Left renal cortex interstitium (tissue), 4 donors: ENCODE measurements at regions not wholly inside any gene's neighbourhood (a gene's known extent, or its start where the extent isn't known, plus 50 kb on each side); places are given as distances from the start of the nearest gene placed in this dataset.

ENCODE experiments used
- DNase-seq, 4 donors: peaks; one replicate each; pipeline ENCODE4 v3.0.0-alpha.2; 2013; ENCODE audit warnings: low read depth in 4 of 4, low spot score in 2 of 4, missing footprints in 1 of 4

DNA sequence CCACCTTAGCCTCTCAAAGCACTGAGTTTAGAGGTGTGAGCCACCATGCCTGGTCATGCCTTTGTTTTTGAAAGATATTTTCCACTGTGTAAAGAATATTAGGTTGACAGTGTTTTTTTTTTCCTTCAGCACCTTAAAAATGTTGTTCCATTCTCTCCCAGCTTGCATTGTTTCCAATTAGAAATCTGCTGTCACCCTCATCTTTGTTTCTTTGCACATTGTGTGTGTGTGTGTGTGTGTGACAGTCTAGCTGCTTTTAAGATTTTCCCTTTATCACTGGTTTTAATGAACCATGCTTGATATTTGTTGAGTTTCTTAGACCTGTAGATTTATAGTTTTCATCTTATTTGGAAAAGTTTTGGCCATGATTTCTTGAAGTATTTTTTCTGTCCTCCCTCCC, 79.0 kb upstream of the NKX1-1 start:
- no peak for DNase-seq

DNA sequence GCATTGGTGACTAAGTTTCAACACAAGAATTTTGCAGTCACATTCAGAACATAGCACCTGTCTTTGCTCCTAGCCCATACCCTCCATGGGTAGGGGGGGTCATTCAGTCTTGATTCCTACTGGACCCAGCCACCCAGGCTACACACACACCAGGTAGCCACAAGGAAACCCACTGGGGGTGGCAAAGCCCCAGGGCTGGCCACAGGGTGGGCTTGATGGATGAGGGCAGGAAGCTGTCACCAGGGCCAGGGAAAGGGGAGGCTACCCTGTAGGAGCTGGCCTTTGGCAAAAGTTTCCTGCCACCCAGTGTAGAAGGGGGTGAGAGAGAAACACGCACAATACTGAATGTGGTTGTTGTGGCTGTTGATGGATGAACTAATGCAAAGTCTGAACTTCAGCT, 74.5 kb upstream of the NKX1-1 start:
- DNase-seq, result no peak

DNA sequence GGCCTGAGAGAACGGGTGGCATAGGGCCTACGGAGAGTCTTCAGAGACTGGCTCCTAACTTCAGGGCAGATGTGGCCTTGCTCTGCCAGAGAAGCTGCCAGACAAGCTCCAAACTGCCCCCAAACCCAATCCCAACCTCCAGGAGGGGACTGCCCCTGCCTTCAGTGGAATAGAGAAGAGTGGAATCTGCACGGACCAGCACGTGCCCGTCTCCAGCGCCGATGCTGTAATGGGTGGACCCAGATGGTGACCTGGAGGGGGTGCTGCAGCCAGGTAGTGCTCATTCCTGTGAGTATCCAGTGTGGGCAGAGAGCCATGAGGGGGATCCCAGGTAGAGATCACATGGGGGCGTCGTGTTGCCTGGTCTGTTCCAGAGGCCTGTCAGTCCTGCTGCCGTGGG, 73.2 kb upstream of the NKX1-1 start:
- no peak for DNase-seq

DNA sequence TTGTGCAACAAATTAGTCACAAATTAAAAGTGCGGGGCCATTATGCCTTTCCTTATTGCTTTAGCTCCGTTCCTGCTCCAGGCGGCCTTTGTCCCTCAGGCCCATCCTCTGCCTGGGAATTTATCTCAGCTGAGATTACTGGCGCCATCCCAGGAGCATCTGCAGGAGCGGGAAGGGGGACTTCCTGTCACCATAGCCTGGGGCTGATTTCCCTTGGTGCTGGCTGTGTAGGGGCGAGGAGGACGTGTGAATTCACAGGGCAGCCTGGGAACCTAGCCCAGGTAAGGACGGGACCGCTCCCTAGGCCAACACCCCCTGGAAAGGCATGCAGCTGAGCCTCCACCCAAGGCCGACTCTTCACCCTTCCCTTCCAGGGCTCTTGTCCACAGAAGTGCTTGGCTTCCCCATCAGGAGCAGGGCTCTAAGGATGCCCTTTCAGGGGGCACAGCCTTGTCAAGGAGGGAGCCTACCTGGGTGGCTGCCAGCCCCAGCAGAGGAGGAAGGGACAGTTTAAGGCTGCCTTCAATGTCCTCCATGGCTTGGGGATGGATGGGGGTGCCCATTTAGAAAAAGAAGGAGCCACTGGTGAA, 72.6 kb upstream of the NKX1-1 start:
- DNase-seq, result no peak

DNA sequence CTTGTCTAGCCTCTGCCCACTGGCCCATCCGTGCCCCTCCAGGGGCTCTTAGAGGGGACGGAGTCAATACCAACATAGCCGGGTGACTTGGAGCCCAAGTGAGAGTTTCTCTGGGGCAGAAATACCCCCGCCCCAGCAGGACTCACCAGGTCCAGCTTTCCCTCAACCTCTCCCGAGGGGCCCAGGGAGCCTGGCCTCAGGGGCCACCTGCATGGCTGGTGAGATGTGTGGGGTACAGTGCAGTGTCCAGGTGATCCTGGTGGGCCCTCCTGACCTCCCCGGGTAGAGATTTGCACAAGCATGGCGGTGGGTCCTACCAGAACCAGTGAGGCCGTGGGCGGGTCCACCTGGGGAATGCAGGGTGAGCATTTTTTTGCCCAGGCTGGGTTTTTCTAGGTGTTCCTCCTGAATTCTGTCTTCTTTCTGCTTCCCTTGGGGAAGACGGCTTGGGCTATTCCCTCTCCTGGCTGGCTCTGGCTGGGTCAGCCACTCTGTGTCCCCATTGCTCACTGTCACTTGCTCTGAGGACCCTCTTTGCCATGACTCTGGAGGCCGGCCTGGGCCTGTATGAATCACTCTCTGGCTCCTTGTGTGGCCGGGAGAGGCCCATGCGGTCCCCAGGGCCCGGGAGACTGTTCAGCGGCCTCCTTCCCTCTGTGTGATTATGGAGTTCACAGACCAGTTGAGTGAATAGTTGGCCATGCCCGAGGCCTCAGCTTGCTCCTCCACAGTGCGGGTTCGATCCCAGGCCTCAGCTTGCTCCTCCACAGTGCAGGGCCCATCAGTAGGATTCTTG, 71.0 kb upstream of the NKX1-1 start:
- no peak for DNase-seq

DNA sequence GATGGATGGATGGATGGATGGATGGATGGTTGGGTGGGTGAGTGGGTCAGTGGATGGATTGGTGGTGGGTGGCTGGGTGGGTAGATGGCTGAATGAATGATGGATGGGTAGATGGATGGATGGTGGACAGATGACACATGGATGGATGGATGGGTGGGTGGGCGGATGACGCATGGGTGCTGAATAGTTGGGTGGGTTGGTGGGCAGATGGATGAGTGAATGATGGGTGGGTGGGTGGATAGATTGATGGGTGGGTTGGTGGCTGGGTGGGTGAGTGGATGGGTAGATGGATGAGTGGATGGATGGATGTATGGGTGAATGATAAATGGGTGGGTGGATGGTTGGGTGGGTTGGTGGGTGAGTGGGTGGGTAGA, 69.9 kb upstream of the NKX1-1 start:
- DNase-seq, result no peak

DNA sequence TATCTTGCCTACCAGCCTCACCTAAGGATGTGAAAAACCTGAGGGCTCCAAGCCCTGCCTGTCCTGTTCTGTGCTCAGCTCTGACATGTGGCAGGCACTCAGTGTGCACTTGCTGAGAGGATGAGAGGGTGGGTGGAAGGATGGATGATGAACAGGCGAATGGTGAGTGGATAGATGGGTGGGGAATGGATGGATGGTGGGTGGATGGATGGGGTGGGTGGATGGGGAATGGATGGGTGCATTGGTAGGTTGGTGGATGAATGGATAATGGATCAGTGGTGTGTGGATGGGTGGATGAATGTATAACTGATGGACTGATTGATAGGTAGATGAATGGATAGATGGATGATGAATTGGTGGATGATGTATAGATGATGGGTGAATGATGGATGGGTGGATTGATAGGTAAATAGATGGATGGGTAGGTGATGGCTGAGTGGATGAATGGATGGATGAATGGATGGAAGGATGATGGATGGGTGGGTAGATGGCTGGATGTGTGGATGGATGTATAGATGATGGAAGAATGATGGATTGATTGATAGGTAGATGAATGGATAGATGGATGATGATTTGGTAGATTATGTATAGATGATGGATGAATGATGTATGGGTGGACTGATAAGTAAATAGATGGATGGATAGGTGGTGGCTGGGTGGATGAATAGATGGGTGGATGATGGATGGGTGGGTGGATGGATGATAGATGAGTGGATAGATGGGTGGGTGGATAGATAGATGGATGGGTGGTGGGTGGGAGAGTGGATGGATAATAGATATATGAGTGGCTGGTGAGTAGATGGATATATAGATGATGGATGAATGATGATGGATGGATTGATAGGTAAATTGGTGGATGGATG, 69.3 kb upstream of the NKX1-1 start:
- no peak for DNase-seq

DNA sequence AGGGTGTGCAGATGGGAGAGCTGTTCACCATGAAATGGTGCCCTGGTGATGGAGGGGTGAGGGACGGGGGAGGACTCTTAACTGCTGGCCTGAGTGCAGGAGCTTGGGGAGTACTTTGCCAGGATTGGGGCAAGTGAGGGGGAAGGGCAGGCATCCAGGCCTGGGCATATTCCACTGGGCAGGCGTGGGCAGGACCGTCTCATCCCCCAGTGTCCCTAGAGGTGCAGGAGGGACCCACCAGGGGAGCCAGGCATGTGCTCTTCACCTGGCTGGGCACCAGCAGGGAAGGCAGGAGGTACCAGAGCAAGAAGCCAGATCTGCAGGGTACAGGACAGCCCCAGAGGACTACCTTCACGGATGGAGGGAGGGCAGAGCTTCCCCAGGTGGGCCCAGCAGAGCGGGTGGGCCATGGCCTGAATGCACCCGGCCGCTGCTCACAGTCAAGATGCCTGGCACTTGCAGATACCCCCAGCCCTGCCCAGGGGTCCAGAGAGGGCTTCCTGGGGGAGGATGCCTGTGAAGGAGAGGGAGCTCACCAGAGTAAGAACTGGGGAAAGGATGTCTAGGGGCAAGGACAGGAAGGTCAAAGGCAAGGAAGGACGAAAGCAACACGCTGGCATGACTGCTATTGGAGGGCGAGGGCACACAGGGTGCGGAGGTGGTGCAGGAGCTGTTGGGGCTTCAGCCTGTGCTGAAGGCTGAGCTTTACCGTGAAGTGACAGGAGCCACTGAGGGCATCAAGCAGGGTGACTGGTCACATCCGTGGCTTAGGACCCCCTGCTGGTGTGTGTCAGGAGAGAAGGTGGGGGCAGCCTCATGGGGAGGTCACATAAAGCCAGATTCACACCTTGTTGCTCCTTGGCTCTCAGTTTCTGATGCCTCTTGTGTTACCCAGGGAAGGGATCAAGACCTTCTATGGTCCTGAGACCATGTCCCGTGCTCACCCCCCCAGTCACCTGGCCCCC, 68.2 kb upstream of the NKX1-1 start:
- no peak for DNase-seq

DNA sequence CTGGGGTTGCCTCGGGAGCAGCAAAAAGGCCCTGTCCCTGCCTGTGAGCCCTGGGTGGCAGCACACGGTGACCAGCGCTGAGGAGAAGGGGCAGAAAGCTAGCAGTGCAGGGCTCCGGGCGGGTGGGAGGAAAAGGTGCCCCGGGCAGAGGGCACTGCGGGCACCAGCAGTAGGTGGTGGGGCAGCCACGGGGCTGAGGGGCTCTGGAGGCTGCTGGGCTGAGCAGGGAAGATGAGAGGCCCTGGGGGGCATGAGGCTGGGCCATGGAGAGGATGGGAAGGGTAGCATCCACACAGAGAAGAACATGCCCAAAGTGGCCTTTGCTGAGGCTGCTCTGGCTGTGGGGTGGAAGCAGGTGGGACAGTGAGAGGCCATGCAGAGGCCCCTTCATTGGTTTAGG, 67.5 kb upstream of the NKX1-1 start:
- no peak for DNase-seq

DNA sequence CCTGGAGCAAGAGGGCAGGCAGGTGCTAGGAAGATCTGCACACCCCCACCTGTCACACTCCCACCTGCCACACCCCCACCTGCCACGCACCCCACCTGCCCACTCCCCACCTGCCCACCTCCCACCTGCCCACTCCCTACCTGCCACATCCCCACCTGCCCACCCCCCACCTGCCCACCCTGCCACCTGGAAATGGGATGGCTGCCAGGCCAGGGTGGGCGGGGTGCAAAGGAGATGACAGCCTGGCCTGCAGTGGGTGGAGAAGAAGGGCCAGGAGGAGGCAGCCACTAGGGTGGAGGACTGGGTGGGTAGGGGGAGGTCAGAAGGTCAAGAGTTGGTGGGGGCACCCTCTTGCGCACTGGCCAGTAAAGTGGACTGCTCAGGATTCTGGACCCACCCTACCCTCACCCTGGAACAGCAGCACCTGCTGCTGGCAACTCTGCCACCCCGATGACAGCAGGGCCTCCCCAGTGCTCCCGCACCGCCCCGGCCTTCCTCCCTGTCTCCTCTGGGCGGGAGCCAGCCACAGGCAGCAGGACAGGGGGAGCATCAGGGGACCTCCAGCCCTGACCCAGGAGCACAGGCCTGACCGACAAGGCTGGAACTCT, 66.8 kb upstream of the NKX1-1 start:
- DNase-seq, result no peak

DNA sequence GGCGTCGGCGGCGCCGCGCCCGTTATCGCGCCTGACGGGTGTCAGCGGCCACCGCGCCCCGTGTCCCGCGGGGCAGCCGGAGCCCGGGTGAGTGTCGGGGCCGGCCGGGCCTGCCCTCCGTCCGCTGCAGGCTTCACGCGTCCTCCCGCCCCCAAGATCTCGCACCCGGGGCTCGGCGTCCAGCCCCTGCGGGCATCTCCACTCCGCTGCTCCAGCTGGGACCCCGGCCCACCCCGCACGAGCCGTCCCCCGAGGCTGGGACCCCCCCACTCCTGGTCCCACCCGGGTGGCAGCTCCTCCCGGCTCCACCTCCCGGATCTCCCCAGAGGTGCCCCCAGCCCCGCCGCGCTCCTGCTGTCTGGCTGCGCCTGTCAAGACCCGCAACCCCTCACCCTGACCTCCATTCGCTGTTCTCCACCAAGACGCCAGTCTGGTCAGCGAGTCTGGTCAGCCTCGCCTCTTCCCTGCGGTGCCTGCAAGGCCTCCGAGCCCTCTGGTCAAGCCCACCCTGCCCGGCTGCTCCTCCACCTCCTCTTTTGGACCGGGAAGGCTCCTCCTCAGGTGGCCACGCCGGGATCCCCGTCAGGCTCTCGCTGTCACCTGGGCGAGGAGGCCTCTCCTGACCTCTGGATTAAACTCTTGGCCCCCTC, 66.0 kb upstream of the NKX1-1 start:
- no peak for DNase-seq

DNA sequence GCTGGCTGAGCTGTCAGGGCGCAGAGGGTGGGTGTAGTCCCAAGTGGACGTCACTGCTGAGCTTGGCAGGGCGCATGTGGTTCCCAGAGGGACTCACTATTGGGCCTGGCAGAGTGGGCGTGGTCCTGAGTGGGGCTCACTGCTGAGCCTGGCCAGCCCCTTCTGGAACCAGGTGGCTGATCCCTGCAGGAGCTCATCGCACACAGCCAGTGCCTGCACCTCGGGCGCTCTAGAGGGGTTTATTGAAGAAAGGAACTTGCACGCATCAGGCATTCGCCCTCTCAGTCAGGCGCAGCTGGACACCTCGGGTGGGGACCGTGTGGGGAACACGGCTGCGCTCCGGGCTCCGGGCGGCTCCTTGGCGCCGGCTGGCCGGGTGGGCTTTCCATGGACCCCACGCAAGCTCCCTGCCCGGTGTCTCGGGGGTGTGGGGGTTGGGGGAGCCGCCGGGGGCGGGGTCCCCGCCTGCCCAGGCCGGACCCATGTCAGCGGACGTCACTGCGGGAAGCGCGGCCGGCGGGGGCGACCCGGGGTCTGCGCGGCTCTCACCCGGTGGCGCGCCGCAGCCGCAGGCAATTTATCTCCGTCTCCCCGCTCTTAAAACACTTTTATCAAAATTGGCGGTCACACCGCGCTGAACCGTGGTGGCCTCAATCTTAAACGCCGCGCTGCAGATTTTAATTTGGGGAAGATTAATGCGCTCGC, 65.4 kb upstream of the NKX1-1 start:
- no peak for DNase-seq

DNA sequence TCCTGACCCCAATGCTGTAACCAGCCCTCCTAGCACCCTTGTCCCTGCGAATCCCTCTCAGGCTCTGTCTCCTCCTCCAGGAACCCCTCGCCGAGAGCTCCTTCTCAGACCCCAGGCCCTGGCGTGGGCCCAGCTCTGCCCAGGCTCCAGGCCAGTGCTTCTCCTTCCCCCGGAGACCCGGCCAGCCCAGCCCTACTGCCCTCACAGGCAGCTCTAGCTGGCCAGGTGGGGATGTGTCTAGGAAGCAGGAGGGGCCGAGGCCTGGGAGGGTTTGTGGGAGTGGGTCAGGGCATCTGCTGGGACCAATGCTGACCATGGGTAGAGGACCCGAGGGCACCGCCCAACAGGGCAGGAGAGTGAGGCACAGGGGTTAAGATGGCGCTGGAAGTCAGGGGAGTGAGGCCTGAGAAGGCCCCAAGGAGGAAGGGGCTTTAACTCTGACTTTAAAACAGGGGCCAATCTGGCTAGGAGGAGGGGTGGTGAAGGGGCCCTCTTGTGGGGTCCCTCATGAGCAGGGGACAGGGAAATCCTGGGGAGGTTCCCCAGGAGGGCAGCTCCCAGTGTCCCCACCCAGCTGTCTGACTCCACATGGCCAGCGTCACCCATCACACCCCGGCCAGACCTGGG, 64.7 kb upstream of the NKX1-1 start:
- no peak for DNase-seq

DNA sequence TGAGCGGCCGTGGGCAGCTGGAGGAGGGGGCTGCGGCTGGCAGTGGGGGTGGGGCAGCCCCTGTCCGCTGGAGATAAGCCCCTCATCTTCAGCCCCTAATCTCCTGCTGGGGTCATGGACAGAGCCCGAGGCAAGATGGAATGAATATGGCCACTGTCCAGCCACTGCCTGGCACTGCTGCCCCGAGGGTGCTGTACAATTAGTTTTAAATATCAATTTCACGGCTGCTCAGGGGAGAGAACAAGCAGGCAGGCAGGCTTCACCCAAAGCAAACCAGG, 64.1 kb upstream of the NKX1-1 start:
- DNase-seq, result no peak

DNA sequence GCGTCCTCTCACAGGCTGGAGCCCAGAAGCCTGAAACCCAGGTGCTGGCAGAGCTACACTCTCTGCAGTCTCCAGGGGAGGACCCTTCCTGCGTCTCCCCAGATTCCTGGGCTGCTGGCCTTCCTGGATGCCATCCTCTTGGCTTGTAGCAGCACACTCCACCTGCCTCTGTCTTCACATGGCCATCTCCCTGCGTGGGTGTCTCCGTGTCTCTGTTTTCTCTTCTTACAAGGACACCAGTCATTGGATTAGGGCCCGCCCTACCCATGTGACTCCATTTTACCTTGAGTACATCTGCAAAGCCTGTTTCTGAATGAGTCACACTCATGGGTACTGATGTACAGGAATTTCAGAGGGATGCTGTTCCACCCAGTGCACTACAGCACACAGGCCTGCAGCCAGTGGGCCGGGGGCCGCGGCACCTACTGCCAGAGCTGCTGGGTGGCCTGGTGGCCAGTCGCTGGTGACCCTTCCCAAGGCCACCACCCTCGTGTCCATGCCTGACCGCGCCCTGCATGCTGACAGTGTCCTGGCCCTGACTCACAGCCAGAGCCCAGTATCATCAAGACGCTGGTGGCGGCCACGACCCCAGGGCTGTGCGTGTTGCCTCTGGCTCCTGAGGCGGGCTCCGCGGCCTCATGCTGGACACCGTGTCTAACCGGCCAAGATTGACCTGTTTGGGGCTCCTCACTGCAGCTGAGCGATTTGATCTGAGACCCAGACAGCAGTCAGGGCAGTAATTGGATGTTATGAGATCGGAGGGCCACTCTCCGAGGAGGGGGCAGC, 63.6 kb upstream of the NKX1-1 start:
- DNase-seq, result no peak

DNA sequence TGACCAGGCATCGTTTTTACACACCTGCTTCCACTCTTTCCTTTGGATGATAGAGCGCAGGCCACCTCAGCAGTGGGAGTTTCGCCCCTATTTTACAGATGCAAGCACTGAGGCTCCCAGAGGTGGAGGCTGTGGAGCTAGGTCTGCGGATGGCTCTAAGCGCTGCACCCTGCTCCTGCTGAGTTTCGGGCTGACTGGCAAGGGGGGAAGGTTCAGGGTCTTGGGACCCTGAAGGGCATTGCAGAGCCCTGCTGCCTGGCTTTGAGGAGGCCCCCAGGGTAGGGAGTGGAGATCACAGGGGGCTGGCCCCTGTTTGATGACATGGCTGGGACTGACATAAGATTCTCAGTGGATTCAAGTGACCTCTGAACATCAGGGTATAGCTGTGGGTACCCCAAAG, 62.8 kb upstream of the NKX1-1 start:
- no peak for DNase-seq

DNA sequence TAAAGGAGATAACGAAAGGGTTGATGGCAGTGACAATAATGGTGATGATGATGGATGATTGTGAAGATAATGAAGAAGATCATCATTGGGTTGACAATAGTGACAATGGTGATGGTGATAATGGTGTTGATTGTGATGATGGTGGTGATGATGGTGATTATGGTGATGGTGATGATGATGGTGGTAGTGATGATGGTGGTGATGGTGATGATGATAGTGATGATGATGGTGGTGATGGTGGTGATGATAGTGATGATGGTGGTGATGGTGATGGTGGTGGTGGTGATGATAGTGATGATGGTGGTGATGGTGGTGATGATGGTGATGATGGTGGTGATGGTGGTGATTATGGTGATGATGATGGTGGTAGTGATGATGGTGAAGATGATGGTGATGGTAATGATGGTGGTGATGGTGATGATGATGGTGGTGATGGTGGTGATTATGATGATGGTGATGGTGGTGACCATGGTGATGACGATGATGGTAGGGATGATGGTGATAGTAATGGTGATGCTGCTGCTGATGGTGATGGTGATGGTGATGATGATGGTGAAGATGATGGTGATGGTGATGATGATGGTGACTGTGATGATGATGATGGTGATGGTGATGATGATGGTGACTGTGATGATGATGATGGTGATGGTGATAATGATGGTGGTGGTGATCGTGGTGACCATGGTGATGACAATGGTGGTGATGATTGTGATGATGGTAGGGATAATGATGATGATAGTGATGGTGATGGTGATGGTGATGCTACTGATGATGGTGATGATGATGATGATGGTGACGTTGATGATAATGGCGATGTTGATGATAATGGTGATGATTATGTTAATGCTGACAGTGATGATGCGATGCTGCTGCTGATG, 61.6 kb upstream of the NKX1-1 start:
- no peak for DNase-seq
